K562 (cell line): ENCODE measurements at regions not wholly inside any gene's neighbourhood (a gene's known extent, or its start where the extent isn't known, plus 50 kb on each side); places are given as distances from the start of the nearest gene placed in this dataset.

Experiments used
- ATAC-seq: fragments of 200-7000 bp; cut with Tn5 transposase; 3 replicates; pipeline ENCODE4 v1.9.1; 2020; ENCODE audit warnings: moderate library complexity
- BruUV-seq: library from RNA; stranded (reverse); fragments of 400-500 nt; replicated peaks from 2 replicates; lab custom pipeline; 2021; lab: Mats Ljungman, UMichigan
- CTCF ChIA-PET: fragments of 300-600 bp; formaldehyde crosslinking; extraction: SDS; loops from one replicate; lab custom pipeline; 2021; ENCODE audit warnings: low intra/inter-chr PET ratio; lab: Yijun Ruan, JAX
- POLR2A ChIA-PET: fragments of 300-600, 350-650 bp; sonication (Branson Sonifier 250); formaldehyde crosslinking; extraction: SDS; loops from one replicate; lab custom pipeline; 2021; ENCODE audit warnings: antibody characterized with exemption, inconsistent platforms; lab: Yijun Ruan, JAX
- DNase-seq, 4 experiments: peaks; one replicate each; pipeline versions ENCODE4 v3.0.0 to v3.0.0-alpha.2; 2011 to 2018; ENCODE audit warnings: low spot score in 3 of 4, mixed read lengths in 3 of 4; ENCODE audit errors: extremely low read depth in 1 of 4
- FAIRE-seq: peaks from 2 replicates; lab custom pipeline; 2011; peaks lifted over from hg19 to GRCh38; lab: Jason Lieb, UNC
- H2AFZ ChIP-seq: 2 replicates; pipeline ENCODE4 v1.6.0; 2011; ENCODE audit warnings: low read depth, low read length, control low read depth, inconsistent platforms
- H3K27ac ChIP-seq: fragments of 200-600 bp; 3 replicates; pipeline ENCODE4 v1.8.0; 2011; ENCODE audit warnings: low read depth, mild to moderate bottlenecking, control low read depth, inconsistent platforms, low read length, moderate library complexity, mixed read lengths; ENCODE audit errors: extremely low read depth
- H3K27me3 ChIP-seq, 2 experiments: fragments of 300-600 bp in 1 of 2; 2 replicates in 1 of 2; 3 replicates in 1 of 2; pipeline versions ENCODE4 v1.6.0 to v1.8.0; 2011; ENCODE audit warnings: inconsistent platforms in 2 of 2, low read length in 2 of 2, mild to moderate bottlenecking in 1 of 2, mixed read lengths in 1 of 2, moderate library complexity in 1 of 2; ENCODE audit not compliant: control insufficient read depth in 2 of 2, insufficient read depth in 2 of 2
- H3K36me3 ChIP-seq: fragments of 300-600 bp; 3 replicates; pipeline ENCODE4 v1.8.0; 2011; ENCODE audit warnings: mild to moderate bottlenecking, low read length, inconsistent platforms; ENCODE audit not compliant: control insufficient read depth, insufficient read depth
- H3K4me1 ChIP-seq, 2 experiments: fragments of 200-600 bp in 1 of 2; replicated peaks in 1 of 2; 2 replicates in 1 of 2; 3 replicates in 1 of 2; pipeline versions ENCODE4 v1.5.1 to v1.8.0; 2011; ENCODE audit warnings: inconsistent platforms in 2 of 2, low read length in 2 of 2, mild to moderate bottlenecking in 1 of 2, mixed read lengths in 1 of 2, moderate library complexity in 1 of 2; ENCODE audit not compliant: control insufficient read depth in 2 of 2, insufficient read depth in 2 of 2
- H3K4me2 ChIP-seq: 2 replicates; pipeline ENCODE4 v1.6.1; 2011; ENCODE audit warnings: low read length, control low read depth, inconsistent platforms, mixed read lengths; ENCODE audit not compliant: insufficient read depth
- H3K4me3 ChIP-seq: fragments of 200-600 bp; sonication (generic), shearing (Covaris generic); 2 replicates; pipeline ENCODE4 v1.5.1; 2016; ENCODE audit warnings: control low read depth, inconsistent platforms
- H3K79me2 ChIP-seq: fragments of 200-600 bp; 3 replicates; pipeline ENCODE4 v1.8.0; 2011; ENCODE audit warnings: low read length, inconsistent platforms; ENCODE audit not compliant: control insufficient read depth, insufficient read depth
- H3K9ac ChIP-seq, 2 experiments: 2 replicates each; pipeline versions ENCODE4 v1.6.0 to v1.6.1; 2011; ENCODE audit warnings: low read depth in 2 of 2, low read length in 2 of 2, control low read depth in 1 of 2, inconsistent platforms in 1 of 2, mild to moderate bottlenecking in 1 of 2, mixed read lengths in 1 of 2; ENCODE audit not compliant: insufficient read depth in 1 of 2
- H3K9me1 ChIP-seq: one replicate; pipeline ENCODE4 v1.6.0; 2011; ENCODE audit warnings: inconsistent platforms, mild to moderate bottlenecking, low read length, moderate library complexity; ENCODE audit not compliant: control insufficient read depth, insufficient read depth
- H3K9me3 ChIP-seq: replicated peaks from 2 replicates; pipeline ENCODE4 v1.5.1; 2011; ENCODE audit warnings: low read depth, low read length, inconsistent platforms; ENCODE audit not compliant: control insufficient read depth, insufficient read depth
- H4K20me1 ChIP-seq: replicated peaks from 2 replicates; pipeline ENCODE4 v1.6.1; 2011; ENCODE audit warnings: low read length, inconsistent platforms, mixed read lengths; ENCODE audit not compliant: control insufficient read depth, insufficient read depth
- DNMT1 ChIP-seq: fragments of 450-650 bp; IDR thresholded peaks from 2 replicates; pipeline ENCODE4 v1.6.1; 2016; ENCODE audit warnings: antibody characterized with exemption, mild to moderate bottlenecking
- MCM7 ChIP-seq, 2 experiments: fragments of 450-650 bp; IDR thresholded peaks; 2 replicates each; pipeline ENCODE4 v1.6.1; 2016 to 2018
- RBM14 ChIP-seq: fragments of 200-400 bp; formaldehyde crosslinking; IDR thresholded peaks from 2 replicates; pipeline ENCODE4 v1.6.1; 2018; ENCODE audit warnings: low read depth, mild to moderate bottlenecking, low read length, moderate library complexity, borderline replicate concordance; ENCODE audit not compliant: insufficient read depth
- SIN3B ChIP-seq: fragments of 450-650 bp; IDR thresholded peaks from 2 replicates; pipeline ENCODE4 v1.6.1; 2017; ENCODE audit warnings: low read depth, mild to moderate bottlenecking, moderate library complexity
- TBL1XR1 ChIP-seq, 2 experiments: IDR thresholded peaks; 2 replicates each; pipeline ENCODE4 v1.6.1; 2012; ENCODE audit warnings: improper control_type of control experiment in 2 of 2, low read length in 2 of 2, mild to moderate bottlenecking in 1 of 2
- U2AF2 ChIP-seq: fragments of 200-400 bp; formaldehyde crosslinking; optimal IDR thresholded peaks from 2 replicates; pipeline ENCODE3; 2017; ENCODE audit warnings: low read depth, mild to moderate bottlenecking, low read length
- ZC3H11A ChIP-seq: IDR thresholded peaks from 2 replicates; pipeline ENCODE4 v1.6.1; 2012; ENCODE audit warnings: low read depth, low read length, improper control_type of control experiment
- ZNF324 ChIP-seq: fragments of 250-450 bp; sonication (Bioruptor Pico); IDR thresholded peaks from 2 replicates; pipeline ENCODE4 v1.4.0; 2020; ENCODE audit warnings: mild to moderate bottlenecking
- WGBS: fragments of 100-300 bp; shearing (Covaris generic); methylation state at CpG from one replicate; pipeline ENCODE4 v1.1.6; 2016; ENCODE audit warnings: low coverage, mixed read lengths; ENCODE audit not compliant: insufficient coverage; ENCODE audit errors: missing lambda C conversion rate; 5-methylcytosine and 5-hydroxymethylcytosine counted together
- in situ Hi-C: fragments of 300-500 bp; cut with MboI; formaldehyde crosslinking; loops from 4 replicates; pipeline ENCODE4 v1.15.0; 2018; ENCODE audit warnings: inconsistent platforms, mixed read lengths
- intact Hi-C: fragments of 100-400 bp; cut with micrococcal nuclease; formaldehyde crosslinking; loops from 2 replicates; pipeline ENCODE4 v1.14.2; 2022
- TF ChIP-seq, protein P1 (sequence below): fragments of 250-450 bp; sonication (Bioruptor Pico); IDR thresholded peaks from 2 replicates; pipeline ENCODE4 v1.5.0; 2021
- TF ChIP-seq, protein P2 (sequence below): fragments of 150-350 bp; IDR thresholded peaks from 2 replicates; pipeline ENCODE4 v1.6.1; 2014; ENCODE audit warnings: low read depth, mild to moderate bottlenecking, low read length, borderline replicate concordance
- TF ChIP-seq, protein P3 (sequence below), 2 experiments: fragments of 450-650 bp in 1 of 2; sonication (generic) in 1 of 2; formaldehyde crosslinking; conservative IDR thresholded peaks; 2 replicates each; pipeline versions ENCODE4 v1.4.0 to v1.8.1; 2020 to 2022; ENCODE audit warnings: mild to moderate bottlenecking in 1 of 2, missing genetic modification reagents in 1 of 2

DNA sequence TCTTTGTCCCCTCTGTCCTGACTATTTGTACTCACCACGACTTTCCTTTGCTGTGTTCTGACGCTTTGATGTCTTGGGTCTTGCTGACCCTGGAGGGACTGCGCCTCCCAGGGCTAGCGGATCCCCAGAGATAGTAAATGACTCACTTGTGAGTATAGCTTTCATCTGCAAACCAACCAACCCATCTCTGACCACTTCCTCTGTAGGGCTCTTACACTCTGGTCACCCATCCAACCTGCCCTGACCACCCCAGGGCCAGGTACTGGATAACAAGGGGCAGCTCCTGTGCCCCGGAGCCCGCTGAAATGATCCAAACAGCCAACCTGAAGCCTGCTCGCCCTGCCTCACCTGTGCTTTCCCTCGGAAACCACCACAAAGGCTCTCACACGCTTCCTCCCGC lies 125.2 kb upstream of the CARD11 start:
- no peaks in the 10 kb centered on the region for H3K79me2 ChIP-seq
- H3K4me3 ChIP-seq = no peak overlapping the region
- H3K27ac ChIP-seq = no peak overlapping the region
- no peaks in the 10 kb centered on the region for H3K4me1 ChIP-seq
- no peaks in the 10 kb centered on the region for H3K36me3 ChIP-seq
- TF ChIP-seq ZC3H11A (no peak), TBL1XR1 (IDR thresholded peaks at IDR 0.05; ENCODE audit: low read length in 2 of 2) (no peak)
- TF ChIP-seq, protein P1, sequence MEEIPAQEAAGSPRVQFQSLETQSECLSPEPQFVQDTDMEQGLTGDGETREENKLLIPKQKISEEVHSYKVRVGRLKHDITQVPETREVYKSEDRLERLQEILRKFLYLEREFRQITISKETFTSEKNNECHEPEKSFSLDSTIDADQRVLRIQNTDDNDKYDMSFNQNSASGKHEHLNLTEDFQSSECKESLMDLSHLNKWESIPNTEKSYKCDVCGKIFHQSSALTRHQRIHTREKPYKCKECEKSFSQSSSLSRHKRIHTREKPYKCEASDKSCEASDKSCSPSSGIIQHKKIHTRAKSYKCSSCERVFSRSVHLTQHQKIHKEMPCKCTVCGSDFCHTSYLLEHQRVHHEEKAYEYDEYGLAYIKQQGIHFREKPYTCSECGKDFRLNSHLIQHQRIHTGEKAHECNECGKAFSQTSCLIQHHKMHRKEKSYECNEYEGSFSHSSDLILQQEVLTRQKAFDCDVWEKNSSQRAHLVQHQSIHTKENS (CRISPR knock-in tag) = no peak
- TF ChIP-seq, all 486 proteins: peak for 0
- Histone ChIP-seq H3K9ac (no peak overlapping the region), H2AFZ (no peak overlapping the region), H3K9me1 (no peaks in the 10 kb centered on the region), H3K27me3 (peaks cover 6 to 69% of the 10 kb centered on the region in 2 experiments; a peak in 3 of 5 replicates), H3K9me3 (no peaks in the 10 kb centered on the region), H4K20me1 (no peaks in the 10 kb centered on the region), H3K4me2 (no peak overlapping the region)
- ChIA-PET CTCF (no interaction called here), POLR2A (interaction anchor here (0.6 kb wide), 1 partner anchor 418 kb away, joined by 3 read pairs; no protein-coding TSS in a partner anchor)
- DNase-seq (no peak), ATAC-seq (no peak), FAIRE-seq (no peak)
- BruUV-seq = no TSS peak
- intact Hi-C loops = no loop called here
- WGBS = 0% methylated on average over 8 of the region's 10 CpGs
- in situ Hi-C loops = no loop called here

DNA sequence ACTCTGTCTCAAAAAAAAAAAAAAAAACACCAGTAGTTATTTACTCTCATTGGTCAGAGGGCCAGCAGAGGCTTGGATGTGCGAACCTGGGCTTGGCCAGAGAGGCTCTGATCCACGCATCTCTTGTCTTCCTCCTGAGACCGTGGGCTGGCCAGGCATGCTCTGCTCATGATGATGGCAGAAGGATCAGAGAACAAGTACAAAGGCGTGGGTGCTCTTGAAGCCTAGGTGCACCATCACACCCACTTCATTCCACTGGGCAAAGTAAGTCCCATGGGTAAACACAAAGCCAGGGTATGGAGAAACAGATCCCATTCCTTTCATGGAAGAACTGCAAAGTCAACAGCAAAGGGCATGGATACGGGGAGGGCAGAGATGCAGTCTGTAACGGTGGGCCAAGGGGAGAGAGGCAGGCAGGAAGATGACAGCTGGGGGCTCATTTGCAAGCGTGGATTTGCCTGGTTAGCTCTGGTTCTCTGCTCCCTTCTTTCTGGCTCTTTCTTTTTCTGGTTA lies 128.2 kb upstream of the SDK1 start:
- no peak overlapping the region for H3K4me2 ChIP-seq
- no TSS peak for BruUV-seq
- no peak overlapping the region for H2AFZ ChIP-seq
- no peak overlapping the region for H3K4me3 ChIP-seq
- 0% methylated on average over 7 of the region's 7 CpGs for WGBS
- H3K9me1 ChIP-seq = no peaks in the 10 kb centered on the region
- H3K36me3 ChIP-seq = no peaks in the 10 kb centered on the region
- no peaks in the 10 kb centered on the region for H3K9me3 ChIP-seq
- ATAC-seq = no peak
- DNase-seq = no peak
- ChIA-PET CTCF (interaction anchor here (0.7 kb wide), 1 partner anchor 156 kb away, joined by 3 read pairs; no protein-coding TSS in a partner anchor), POLR2A (no interaction called here)
- intact Hi-C loops (no loop called here), in situ Hi-C loops (no loop called here)
- H3K4me1 ChIP-seq = no peaks in the 10 kb centered on the region
- H3K9ac ChIP-seq = no peak overlapping the region
- no peaks in the 10 kb centered on the region for H4K20me1 ChIP-seq
- no peaks in the 10 kb centered on the region for H3K79me2 ChIP-seq
- FAIRE-seq = no peak
- H3K27ac ChIP-seq = no peak overlapping the region
- peaks cover 3 to 72% of the 10 kb centered on the region in 2 experiments; a peak in 3 of 5 replicates for H3K27me3 ChIP-seq
- TF ChIP-seq, protein P2, sequence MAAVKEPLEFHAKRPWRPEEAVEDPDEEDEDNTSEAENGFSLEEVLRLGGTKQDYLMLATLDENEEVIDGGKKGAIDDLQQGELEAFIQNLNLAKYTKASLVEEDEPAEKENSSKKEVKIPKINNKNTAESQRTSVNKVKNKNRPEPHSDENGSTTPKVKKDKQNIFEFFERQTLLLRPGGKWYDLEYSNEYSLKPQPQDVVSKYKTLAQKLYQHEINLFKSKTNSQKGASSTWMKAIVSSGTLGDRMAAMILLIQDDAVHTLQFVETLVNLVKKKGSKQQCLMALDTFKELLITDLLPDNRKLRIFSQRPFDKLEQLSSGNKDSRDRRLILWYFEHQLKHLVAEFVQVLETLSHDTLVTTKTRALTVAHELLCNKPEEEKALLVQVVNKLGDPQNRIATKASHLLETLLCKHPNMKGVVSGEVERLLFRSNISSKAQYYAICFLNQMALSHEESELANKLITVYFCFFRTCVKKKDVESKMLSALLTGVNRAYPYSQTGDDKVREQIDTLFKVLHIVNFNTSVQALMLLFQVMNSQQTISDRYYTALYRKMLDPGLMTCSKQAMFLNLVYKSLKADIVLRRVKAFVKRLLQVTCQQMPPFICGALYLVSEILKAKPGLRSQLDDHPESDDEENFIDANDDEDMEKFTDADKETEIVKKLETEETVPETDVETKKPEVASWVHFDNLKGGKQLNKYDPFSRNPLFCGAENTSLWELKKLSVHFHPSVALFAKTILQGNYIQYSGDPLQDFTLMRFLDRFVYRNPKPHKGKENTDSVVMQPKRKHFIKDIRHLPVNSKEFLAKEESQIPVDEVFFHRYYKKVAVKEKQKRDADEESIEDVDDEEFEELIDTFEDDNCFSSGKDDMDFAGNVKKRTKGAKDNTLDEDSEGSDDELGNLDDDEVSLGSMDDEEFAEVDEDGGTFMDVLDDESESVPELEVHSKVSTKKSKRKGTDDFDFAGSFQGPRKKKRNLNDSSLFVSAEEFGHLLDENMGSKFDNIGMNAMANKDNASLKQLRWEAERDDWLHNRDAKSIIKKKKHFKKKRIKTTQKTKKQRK = no peak
- TF ChIP-seq U2AF2 (no peak), RBM14 (no peak), DNMT1 (no peak), MCM7 (IDR thresholded peaks at IDR 0.05) (no peak), SIN3B (no peak), ZNF324 (CRISPR knock-in tag) (no peak)
- TF ChIP-seq, protein P3, sequence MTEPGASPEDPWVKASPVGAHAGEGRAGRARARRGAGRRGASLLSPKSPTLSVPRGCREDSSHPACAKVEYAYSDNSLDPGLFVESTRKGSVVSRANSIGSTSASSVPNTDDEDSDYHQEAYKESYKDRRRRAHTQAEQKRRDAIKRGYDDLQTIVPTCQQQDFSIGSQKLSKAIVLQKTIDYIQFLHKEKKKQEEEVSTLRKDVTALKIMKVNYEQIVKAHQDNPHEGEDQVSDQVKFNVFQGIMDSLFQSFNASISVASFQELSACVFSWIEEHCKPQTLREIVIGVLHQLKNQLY (CRISPR knock-in tag; conservative IDR thresholded peaks at IDR 0.05) = no peak
